Peyer's patch (tissue), 4 donors: ENCODE measurements at regions not wholly inside any gene's neighbourhood (a gene's known extent, or its start where the extent isn't known, plus 50 kb on each side); places are given as distances from the start of the nearest gene placed in this dataset.
A peak's percentile ranks its signal among the peaks of the same experiment; 100 is the strongest.

ENCODE experiments used
- DNase-seq, 3 donors: peaks; one replicate each; pipeline ENCODE4 v3.0.0-alpha.2; 2017 to 2019
- H3K27ac ChIP-seq, 4 donors: fragments of 200-600 bp; sonication (generic); one replicate each; pipeline ENCODE4 v1.5.1; 2016 to 2019
- H3K27me3 ChIP-seq, 2 donors: fragments of 200-600 bp; sonication (generic); one replicate each; pipeline ENCODE4 v1.5.1; 2019
- H3K36me3 ChIP-seq, 3 donors: fragments of 200-600 bp; sonication (generic); one replicate each; pipeline ENCODE4 v1.5.1; 2016 to 2019
- H3K4me1 ChIP-seq, 4 donors: fragments of 200-600 bp; sonication (generic); one replicate each; pipeline ENCODE4 v1.5.1; 2016 to 2019
- H3K4me3 ChIP-seq, 4 donors: fragments of 200-600 bp; sonication (generic); 1 replicate in 3 of 4; 2 replicates in 1 of 4; pipeline ENCODE4 v1.5.1; 2016 to 2019; ENCODE audit warnings: mild to moderate bottlenecking in 1 of 4
- H3K9me3 ChIP-seq, 4 donors: fragments of 200-600 bp; sonication (generic); one replicate each; pipeline ENCODE4 v1.5.1; 2016 to 2019; ENCODE audit warnings: mild to moderate bottlenecking in 1 of 4
- POLR2A ChIP-seq, 2 donors: fragments of 450-650 bp; IDR thresholded peaks; one replicate each; pipeline ENCODE4 v1.5.1; 2017; ENCODE audit warnings: antibody characterized with exemption in 2 of 2, mild to moderate bottlenecking in 2 of 2, moderate library complexity in 2 of 2
- TF ChIP-seq, protein P1 (sequence below), 6 experiments: fragments of 450-650 bp in 4 of 6; fragments of 200-600 bp in 2 of 6; sonication (generic) in 1 of 6; IDR thresholded peaks; one replicate each; pipeline ENCODE4 v1.5.1; 2017 to 2019; ENCODE audit warnings: antibody characterized with exemption in 6 of 6, mild to moderate bottlenecking in 3 of 6, moderate library complexity in 1 of 6

DNA sequence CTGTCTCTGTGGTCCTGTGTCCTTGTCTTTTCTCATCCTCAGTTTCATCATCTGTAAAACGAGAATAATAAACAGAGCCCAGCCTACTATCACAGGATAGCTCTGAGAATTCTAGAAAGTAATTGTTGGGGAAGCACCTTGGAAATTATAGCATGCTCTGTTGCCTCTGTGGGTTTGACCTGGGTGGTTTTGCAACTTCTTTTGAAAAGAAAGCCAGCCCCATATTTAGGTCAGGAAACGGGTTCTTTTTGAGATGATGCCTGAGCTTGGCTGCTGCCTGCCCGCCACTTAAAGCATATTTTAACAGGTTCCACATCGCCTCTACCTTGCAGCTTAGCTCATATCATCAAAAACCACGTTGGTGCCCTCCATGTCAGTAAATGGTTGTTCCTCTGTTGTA is 111.1 kb downstream of the TLR4 start:
- H3K36me3 ChIP-seq, result no peaks in the 10 kb centered on the region
- TF ChIP-seq, protein P1, sequence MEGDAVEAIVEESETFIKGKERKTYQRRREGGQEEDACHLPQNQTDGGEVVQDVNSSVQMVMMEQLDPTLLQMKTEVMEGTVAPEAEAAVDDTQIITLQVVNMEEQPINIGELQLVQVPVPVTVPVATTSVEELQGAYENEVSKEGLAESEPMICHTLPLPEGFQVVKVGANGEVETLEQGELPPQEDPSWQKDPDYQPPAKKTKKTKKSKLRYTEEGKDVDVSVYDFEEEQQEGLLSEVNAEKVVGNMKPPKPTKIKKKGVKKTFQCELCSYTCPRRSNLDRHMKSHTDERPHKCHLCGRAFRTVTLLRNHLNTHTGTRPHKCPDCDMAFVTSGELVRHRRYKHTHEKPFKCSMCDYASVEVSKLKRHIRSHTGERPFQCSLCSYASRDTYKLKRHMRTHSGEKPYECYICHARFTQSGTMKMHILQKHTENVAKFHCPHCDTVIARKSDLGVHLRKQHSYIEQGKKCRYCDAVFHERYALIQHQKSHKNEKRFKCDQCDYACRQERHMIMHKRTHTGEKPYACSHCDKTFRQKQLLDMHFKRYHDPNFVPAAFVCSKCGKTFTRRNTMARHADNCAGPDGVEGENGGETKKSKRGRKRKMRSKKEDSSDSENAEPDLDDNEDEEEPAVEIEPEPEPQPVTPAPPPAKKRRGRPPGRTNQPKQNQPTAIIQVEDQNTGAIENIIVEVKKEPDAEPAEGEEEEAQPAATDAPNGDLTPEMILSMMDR (IDR thresholded peaks at IDR 0.05), result no peak
- TF ChIP-seq POLR2A (IDR thresholded peaks at IDR 0.05), result no peak
- H3K4me1 ChIP-seq, result no peaks in the 10 kb centered on the region
- no peak for DNase-seq
- no peaks in the 10 kb centered on the region for H3K9me3 ChIP-seq
- no peak overlapping the region for H3K4me3 ChIP-seq
- H3K27me3 ChIP-seq, result no peaks in the 10 kb centered on the region
- no peak overlapping the region for H3K27ac ChIP-seq

DNA sequence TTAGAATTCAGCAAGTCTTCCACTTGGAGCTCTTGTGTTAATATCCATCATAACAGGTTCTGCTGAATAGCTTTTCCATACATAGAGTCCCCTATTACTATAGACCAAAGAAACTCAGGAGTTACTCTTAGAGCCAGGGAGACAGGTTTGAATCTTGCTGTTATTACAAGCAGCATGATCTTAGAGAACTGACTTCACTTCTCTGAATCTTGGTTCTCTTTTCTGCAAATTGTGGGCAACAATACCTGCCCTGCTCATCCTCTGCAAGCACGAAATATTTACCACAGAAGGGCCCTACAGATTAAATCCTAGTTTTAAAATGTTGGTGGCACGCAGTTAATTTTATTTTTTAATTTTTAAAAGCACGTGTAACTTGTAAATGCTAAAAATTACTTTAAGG is 111.7 kb downstream of the TLR4 start:
- no peak for DNase-seq
- H3K4me1 ChIP-seq, result no peaks in the 10 kb centered on the region
- H3K9me3 ChIP-seq, result no peaks in the 10 kb centered on the region
- H3K27ac ChIP-seq, result no peak overlapping the region
- TF ChIP-seq, protein P1 (IDR thresholded peaks at IDR 0.05), result no peak
- TF ChIP-seq POLR2A (IDR thresholded peaks at IDR 0.05), result no peak
- no peaks in the 10 kb centered on the region for H3K27me3 ChIP-seq
- no peaks in the 10 kb centered on the region for H3K36me3 ChIP-seq
- no peak overlapping the region for H3K4me3 ChIP-seq

DNA sequence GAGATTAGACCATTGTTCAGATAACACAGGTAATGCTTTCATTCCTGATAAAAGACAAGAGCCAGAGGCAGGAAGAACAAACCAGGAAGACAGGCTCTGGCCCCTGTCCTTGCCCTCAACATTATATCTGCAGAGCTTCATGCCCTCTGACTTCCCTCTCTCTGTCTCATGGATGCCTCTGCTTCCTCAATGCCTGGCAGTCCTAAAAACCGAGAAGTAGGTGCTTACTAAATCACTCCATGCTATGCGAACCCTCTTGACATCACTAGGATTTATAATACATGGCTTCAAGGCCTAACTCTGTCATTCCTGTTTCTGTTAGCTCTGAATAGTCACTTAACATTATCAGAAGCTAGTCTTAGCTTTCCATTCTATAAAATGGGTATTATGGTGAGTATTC is 117.8 kb downstream of the TLR4 start:
- no peak for TF ChIP-seq POLR2A (IDR thresholded peaks at IDR 0.05)
- TF ChIP-seq, protein P1 (IDR thresholded peaks at IDR 0.05), result no peak
- Histone ChIP-seq H3K36me3 (no peaks in the 10 kb centered on the region), H3K27ac (no peak overlapping the region)

DNA sequence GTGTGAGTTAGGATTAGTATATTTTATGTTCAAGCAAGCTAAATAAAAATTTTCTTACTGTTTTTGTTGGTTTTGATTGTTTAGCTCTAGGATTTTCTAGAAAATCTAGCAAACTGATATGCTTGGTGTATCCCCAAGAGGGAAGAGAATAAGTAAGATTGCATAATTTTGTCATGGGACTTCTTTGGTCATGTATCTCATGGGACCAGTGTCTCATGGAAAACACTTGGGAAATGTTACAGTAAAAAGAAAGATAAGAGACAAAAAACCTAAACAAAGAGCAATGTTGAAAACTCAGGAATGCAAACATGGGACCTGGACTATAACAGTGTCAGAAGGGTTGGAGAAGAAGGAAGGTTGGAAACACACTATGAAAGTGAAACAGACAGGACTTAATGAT is 119.4 kb downstream of the TLR4 start:
- Histone ChIP-seq H3K27ac (no peak overlapping the region), H3K9me3 (no peaks in the 10 kb centered on the region), H3K36me3 (no peaks in the 10 kb centered on the region), H3K4me3 (no peak overlapping the region), H3K27me3 (no peaks in the 10 kb centered on the region), H3K4me1 (peaks cover 0 to 10% (median 0%) of the 10 kb centered on the region in 4 donors)
- DNase-seq, result no peak
- no peak for TF ChIP-seq POLR2A (IDR thresholded peaks at IDR 0.05)
- TF ChIP-seq, protein P1 (IDR thresholded peaks at IDR 0.05), result no peak

More for the DNA sequence above, 117.8 kb downstream of the TLR4 start:
- no peak for DNase-seq
- Histone ChIP-seq H3K4me3 (no peak overlapping the region), H3K4me1 (peaks cover 0 to 10% (median 0%) of the 10 kb centered on the region in 4 donors), H3K27me3 (no peaks in the 10 kb centered on the region), H3K9me3 (no peaks in the 10 kb centered on the region)

DNA sequence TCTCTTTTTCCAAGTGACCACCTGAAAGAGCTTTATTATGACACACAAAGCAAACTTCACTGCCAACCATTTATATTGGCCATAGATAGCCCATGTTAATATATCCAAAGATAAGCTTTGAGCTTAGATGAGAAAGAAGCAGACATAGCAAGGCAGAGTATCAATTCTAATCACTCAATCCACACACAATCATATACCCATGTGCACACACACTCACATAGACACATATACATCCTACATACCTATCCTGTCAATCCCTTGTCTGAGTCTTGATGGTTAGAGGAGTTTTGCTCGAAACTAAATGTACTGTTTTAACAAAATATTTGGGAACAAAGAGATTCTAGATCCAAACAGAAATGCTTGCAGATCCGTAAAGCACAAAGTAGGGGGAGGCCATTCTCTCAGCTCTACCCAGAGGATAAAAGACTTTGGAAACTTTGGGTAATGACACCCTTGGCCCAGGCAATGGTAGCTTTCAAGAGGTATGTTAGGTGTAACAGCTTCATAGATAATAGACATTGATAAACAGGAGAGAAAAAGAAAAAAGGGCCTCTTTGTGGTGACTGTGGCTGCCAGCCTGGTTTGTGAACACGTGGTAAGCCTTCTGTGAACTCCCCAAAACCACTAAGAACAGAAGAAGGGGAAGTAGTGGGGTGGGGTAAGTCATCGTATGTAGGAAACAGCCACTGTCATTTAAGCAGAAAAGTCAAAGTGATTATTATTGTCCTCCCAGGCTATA is 121.6 kb downstream of the TLR4 start:
- peaks cover 0 to 10% (median 0%) of the 10 kb centered on the region in 4 donors for H3K4me1 ChIP-seq
- no peak overlapping the region for H3K4me3 ChIP-seq
- no peaks in the 10 kb centered on the region for H3K27me3 ChIP-seq
- no peaks in the 10 kb centered on the region for H3K9me3 ChIP-seq
- TF ChIP-seq POLR2A (IDR thresholded peaks at IDR 0.05), result no peak
- TF ChIP-seq, protein P1 (IDR thresholded peaks at IDR 0.05), result no peak
- peak in 2 of 3 donors; percentile 39 to 62 for DNase-seq
- no peak overlapping the region for H3K27ac ChIP-seq
- H3K36me3 ChIP-seq, result no peaks in the 10 kb centered on the region
